ENCODE measurements at regions not wholly inside any gene's neighbourhood (a gene's known extent, or its start where the extent isn't known, plus 50 kb on each side); places are given as distances from the start of the nearest gene placed in this dataset.
"Not testable (repeated sequence)": the region's sequence is repeated elsewhere in the genome, so short reads cannot be mapped to it uniquely, and the experiment has no call there.

- DNase-seq (ENCODE audit: low spot score), result no peak
- Mint-ChIP-seq H3K4me3 (no peak overlapping the region), H3K4me1 (ENCODE audit: low read depth) (no peaks in the 10 kb centered on the region), H3K27ac (no peak overlapping the region), H3K27me3 (ENCODE audit: low read depth) (no peaks in the 10 kb centered on the region), H3K36me3 (ENCODE audit: low read depth) (no peaks in the 10 kb centered on the region), H3K9me3 (peaks cover 20% of the 10 kb centered on the region)
These were observed 641.9 kb upstream of the CDH6 start for GRCh38 chr5:30551618-30552017.

GRCh38 chr5:30548580-30549305 is 644.7 kb upstream of the CDH6 start:
- H3K9me3 Mint-ChIP-seq, result peaks cover 31% of the 10 kb centered on the region
- H3K4me1 Mint-ChIP-seq (ENCODE audit: low read depth), result no peaks in the 10 kb centered on the region
- DNase-seq (ENCODE audit: low spot score), result no peak
- no peaks in the 10 kb centered on the region for H3K27me3 Mint-ChIP-seq (ENCODE audit: low read depth)
- H3K27ac Mint-ChIP-seq, result no peak overlapping the region
- H3K36me3 Mint-ChIP-seq (ENCODE audit: low read depth), result no peaks in the 10 kb centered on the region
- no peak overlapping the region for H3K4me3 Mint-ChIP-seq

GRCh38 chr5:30540150-30540549 is 653.3 kb upstream of the CDH6 start:
- Mint-ChIP-seq H3K27ac (no peak overlapping the region), H3K36me3 (ENCODE audit: low read depth) (no peaks in the 10 kb centered on the region), H3K9me3 (peaks cover 51% of the 10 kb centered on the region), H3K4me1 (ENCODE audit: low read depth) (no peaks in the 10 kb centered on the region), H3K4me3 (no peak overlapping the region), H3K27me3 (ENCODE audit: low read depth) (no peaks in the 10 kb centered on the region)
- DNase-seq (ENCODE audit: low spot score), result no peak

GRCh38 chr5:30539004-30539634 is 654.4 kb upstream of the CDH6 start:
- no peak overlapping the region for H3K4me3 Mint-ChIP-seq

GRCh38 chr5:30525353-30525752 is 668.1 kb upstream of the CDH6 start:
- no peak for DNase-seq (ENCODE audit: low spot score)
- no peak overlapping the region for H3K27ac Mint-ChIP-seq
- peaks cover 31% of the 10 kb centered on the region for H3K9me3 Mint-ChIP-seq
- H3K4me3 Mint-ChIP-seq, result no peak overlapping the region
- H3K4me1 Mint-ChIP-seq (ENCODE audit: low read depth), result no peaks in the 10 kb centered on the region
- no peaks in the 10 kb centered on the region for H3K27me3 Mint-ChIP-seq (ENCODE audit: low read depth)
- no peaks in the 10 kb centered on the region for H3K36me3 Mint-ChIP-seq (ENCODE audit: low read depth)

More at GRCh38 chr5:30539004-30539634, 654.4 kb upstream of the CDH6 start:
- H3K27me3 Mint-ChIP-seq (ENCODE audit: low read depth), result no peaks in the 10 kb centered on the region
- DNase-seq (ENCODE audit: low spot score), result no peak
- no peaks in the 10 kb centered on the region for H3K4me1 Mint-ChIP-seq (ENCODE audit: low read depth)
- no peaks in the 10 kb centered on the region for H3K36me3 Mint-ChIP-seq (ENCODE audit: low read depth)
- H3K9me3 Mint-ChIP-seq, result peaks cover 53% of the 10 kb centered on the region
- no peak overlapping the region for H3K27ac Mint-ChIP-seq

GRCh38 chr5:30524428-30524827 is 669.1 kb upstream of the CDH6 start:
- Mint-ChIP-seq H3K4me1 (ENCODE audit: low read depth) (no peaks in the 10 kb centered on the region), H3K27ac (no peak overlapping the region), H3K36me3 (ENCODE audit: low read depth) (no peaks in the 10 kb centered on the region), H3K4me3 (no peak overlapping the region), H3K9me3 (peaks cover 28% of the 10 kb centered on the region), H3K27me3 (ENCODE audit: low read depth) (no peaks in the 10 kb centered on the region)
- no peak for DNase-seq (ENCODE audit: low spot score)

GRCh38 chr5:30523061-30523460 is 670.4 kb upstream of the CDH6 start:
- Mint-ChIP-seq H3K27ac (no peak overlapping the region), H3K9me3 (peaks cover 25% of the 10 kb centered on the region), H3K27me3 (ENCODE audit: low read depth) (no peaks in the 10 kb centered on the region), H3K36me3 (ENCODE audit: low read depth) (no peaks in the 10 kb centered on the region), H3K4me1 (ENCODE audit: low read depth) (no peaks in the 10 kb centered on the region), H3K4me3 (no peak overlapping the region)
- DNase-seq (ENCODE audit: low spot score), result no peak

- Mint-ChIP-seq H3K4me1 (ENCODE audit: low read depth) (no peaks in the 10 kb centered on the region), H3K36me3 (ENCODE audit: low read depth) (no peaks in the 10 kb centered on the region), H3K27me3 (ENCODE audit: low read depth) (no peaks in the 10 kb centered on the region), H3K9me3 (peaks cover 37% of the 10 kb centered on the region), H3K4me3 (no peak overlapping the region), H3K27ac (no peak overlapping the region)
- DNase-seq (ENCODE audit: low spot score), result no peak
These were observed 688.2 kb upstream of the CDH6 start for GRCh38 chr5:30505014-30505886.

- H3K27ac Mint-ChIP-seq, result no peak overlapping the region
- no peaks in the 10 kb centered on the region for H3K36me3 Mint-ChIP-seq (ENCODE audit: low read depth)
- H3K4me1 Mint-ChIP-seq (ENCODE audit: low read depth), result no peaks in the 10 kb centered on the region
- H3K27me3 Mint-ChIP-seq (ENCODE audit: low read depth), result no peaks in the 10 kb centered on the region
- H3K9me3 Mint-ChIP-seq, result peaks cover 33% of the 10 kb centered on the region
- no peak overlapping the region for H3K4me3 Mint-ChIP-seq
- no peak for DNase-seq (ENCODE audit: low spot score)
These were observed 691.2 kb upstream of the CDH6 start for GRCh38 chr5:30502277-30502676.

GRCh38 chr5:30501065-30501464 is 692.4 kb upstream of the CDH6 start:
- no peaks in the 10 kb centered on the region for H3K36me3 Mint-ChIP-seq (ENCODE audit: low read depth)
- no peak for DNase-seq (ENCODE audit: low spot score)
- H3K27me3 Mint-ChIP-seq (ENCODE audit: low read depth), result no peaks in the 10 kb centered on the region
- no peak overlapping the region for H3K4me3 Mint-ChIP-seq
- no peak overlapping the region for H3K27ac Mint-ChIP-seq
- peaks cover 41% of the 10 kb centered on the region for H3K9me3 Mint-ChIP-seq
- no peaks in the 10 kb centered on the region for H3K4me1 Mint-ChIP-seq (ENCODE audit: low read depth)

GRCh38 chr5:30500513-30500912 is 693.0 kb upstream of the CDH6 start:
- Mint-ChIP-seq H3K27me3 (ENCODE audit: low read depth) (no peaks in the 10 kb centered on the region), H3K4me3 (no peak overlapping the region), H3K27ac (no peak overlapping the region), H3K9me3 (peaks cover 41% of the 10 kb centered on the region), H3K4me1 (ENCODE audit: low read depth) (no peaks in the 10 kb centered on the region), H3K36me3 (ENCODE audit: low read depth) (no peaks in the 10 kb centered on the region)
- DNase-seq (ENCODE audit: low spot score), result no peak

GRCh38 chr5:30499402-30499801 is 694.1 kb upstream of the CDH6 start:
- no peak for DNase-seq (ENCODE audit: low spot score)
- Mint-ChIP-seq H3K4me1 (ENCODE audit: low read depth) (no peaks in the 10 kb centered on the region), H3K36me3 (ENCODE audit: low read depth) (no peaks in the 10 kb centered on the region), H3K27me3 (ENCODE audit: low read depth) (no peaks in the 10 kb centered on the region), H3K27ac (no peak overlapping the region), H3K4me3 (no peak overlapping the region), H3K9me3 (peaks cover 48% of the 10 kb centered on the region)

- no peak for DNase-seq (ENCODE audit: low spot score)
- Mint-ChIP-seq H3K4me3 (no peak overlapping the region), H3K27me3 (ENCODE audit: low read depth) (no peaks in the 10 kb centered on the region), H3K9me3 (peaks cover 48% of the 10 kb centered on the region), H3K4me1 (ENCODE audit: low read depth) (no peaks in the 10 kb centered on the region), H3K27ac (no peak overlapping the region), H3K36me3 (ENCODE audit: low read depth) (no peaks in the 10 kb centered on the region)
These were observed 694.5 kb upstream of the CDH6 start for GRCh38 chr5:30498972-30499371.

- H3K4me1 Mint-ChIP-seq (ENCODE audit: low read depth); H3K4me3 Mint-ChIP-seq; DNase-seq (ENCODE audit: low spot score); H3K36me3 Mint-ChIP-seq (ENCODE audit: low read depth); H3K27ac Mint-ChIP-seq; H3K27me3 Mint-ChIP-seq (ENCODE audit: low read depth): not testable (repeated sequence)
- H3K9me3 Mint-ChIP-seq, result peaks cover 43% of the 10 kb centered on the region
These were observed 695.0 kb upstream of the CDH6 start for GRCh38 chr5:30498509-30498908.
